ENCODE measurements at regions not wholly inside any gene's neighbourhood (a gene's known extent, or its start where the extent isn't known, plus 50 kb on each side); places are given as distances from the start of the nearest gene placed in this dataset.

DNA sequence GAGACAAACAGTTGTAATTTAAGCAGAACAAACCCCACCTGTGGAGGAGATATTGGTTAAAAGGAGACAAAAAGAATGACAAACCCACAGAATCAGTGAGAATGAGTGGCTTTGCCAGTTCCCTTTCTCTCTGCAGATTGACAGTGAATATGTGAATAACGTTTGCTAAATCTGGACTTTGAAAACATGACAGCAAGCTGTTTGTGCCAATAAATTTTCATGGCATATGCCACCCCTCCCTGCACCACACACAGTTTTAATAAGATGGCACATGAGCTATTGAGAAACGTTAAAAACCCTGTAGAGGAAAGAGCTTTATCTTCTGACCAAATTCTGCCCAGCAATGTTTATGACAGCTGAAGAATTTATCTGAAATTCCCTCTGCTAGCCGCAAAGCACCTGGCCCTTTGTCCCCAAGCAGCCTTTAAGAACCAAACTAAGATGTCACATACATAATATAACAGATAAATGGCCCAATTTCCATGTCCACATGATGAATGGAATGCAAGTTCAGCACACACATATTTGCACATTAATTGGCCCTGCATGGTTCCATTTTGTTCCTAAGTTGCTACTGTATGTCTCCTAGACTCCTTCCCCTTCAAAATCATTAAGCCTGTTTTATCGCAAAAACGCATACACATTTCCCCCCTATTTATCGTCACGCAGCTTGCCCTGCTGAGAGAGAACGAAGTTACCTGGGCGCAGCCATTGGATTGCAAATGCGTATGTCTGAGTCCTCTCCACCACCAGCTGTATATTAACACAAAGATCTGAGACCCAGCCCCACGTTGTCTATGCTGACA is 773.5 kb upstream of the EEF2KMT start:
- no peak for DNase-seq

DNA sequence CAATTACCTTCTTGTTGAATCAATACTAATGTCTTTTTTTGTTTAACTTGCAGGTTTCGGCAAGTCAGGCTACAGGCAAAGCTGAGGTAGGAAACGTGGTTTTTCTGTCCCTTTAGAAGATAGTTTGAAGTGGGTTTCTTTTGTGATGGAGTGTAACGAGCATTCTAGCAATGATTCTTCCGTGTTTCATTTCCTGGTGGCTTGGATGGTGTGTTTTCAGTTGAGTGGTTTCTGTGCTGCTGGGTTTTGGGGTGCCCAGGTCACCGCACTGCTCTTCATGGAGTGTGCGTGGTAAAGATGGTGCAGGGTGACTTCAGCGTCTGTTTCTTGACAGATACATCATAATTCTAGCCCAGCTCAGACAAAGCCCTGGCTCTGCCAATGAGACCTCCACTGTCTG is 769.7 kb upstream of the EEF2KMT start:
- no peak for DNase-seq

DNA sequence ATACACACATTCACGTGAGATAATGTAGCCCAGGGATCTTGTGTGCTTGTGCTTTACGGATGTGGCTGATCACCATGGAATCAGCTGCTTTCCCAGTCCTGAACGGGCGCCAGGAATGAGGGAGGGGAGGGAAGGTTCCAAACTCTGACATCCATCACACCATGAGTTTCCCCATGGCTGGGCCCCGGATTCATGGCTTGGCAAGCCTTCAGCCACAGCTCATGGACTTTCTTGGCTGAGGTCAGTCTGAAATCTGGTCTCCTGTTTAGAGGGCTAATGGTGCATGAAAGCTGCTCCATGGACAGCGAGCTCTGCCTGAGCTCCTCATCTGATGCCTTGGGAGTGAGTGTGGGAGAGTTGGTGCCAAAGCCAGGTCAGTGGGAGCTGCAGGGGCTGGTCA is 767.6 kb upstream of the EEF2KMT start:
- no peak for DNase-seq

DNA sequence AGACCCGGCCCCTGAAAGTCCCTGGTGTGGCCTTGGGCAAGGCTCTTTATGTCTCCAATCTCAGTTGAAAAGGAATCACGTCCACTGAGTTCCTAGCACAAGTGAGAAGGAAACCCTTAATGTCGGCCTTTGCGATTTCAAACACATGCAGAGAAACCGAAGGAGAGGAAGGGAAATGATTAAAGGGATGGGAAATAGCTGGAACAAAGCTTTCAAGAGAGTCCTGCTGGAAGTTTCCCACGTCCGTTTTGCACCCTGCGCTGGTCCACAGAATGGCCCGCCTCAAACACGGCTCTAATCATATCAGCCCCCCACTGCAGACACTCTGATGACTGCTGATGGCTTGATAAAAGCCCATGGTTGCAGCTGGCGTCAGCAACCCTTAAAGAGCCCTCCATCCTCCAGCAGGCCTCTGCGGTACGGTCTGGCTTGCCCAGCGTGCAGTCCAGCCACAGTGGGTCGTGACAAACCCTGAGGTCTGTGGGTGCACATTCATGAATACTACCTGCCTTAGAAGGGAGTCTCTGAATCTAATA is 765.5 kb upstream of the EEF2KMT start:
- no peak for DNase-seq

DNA sequence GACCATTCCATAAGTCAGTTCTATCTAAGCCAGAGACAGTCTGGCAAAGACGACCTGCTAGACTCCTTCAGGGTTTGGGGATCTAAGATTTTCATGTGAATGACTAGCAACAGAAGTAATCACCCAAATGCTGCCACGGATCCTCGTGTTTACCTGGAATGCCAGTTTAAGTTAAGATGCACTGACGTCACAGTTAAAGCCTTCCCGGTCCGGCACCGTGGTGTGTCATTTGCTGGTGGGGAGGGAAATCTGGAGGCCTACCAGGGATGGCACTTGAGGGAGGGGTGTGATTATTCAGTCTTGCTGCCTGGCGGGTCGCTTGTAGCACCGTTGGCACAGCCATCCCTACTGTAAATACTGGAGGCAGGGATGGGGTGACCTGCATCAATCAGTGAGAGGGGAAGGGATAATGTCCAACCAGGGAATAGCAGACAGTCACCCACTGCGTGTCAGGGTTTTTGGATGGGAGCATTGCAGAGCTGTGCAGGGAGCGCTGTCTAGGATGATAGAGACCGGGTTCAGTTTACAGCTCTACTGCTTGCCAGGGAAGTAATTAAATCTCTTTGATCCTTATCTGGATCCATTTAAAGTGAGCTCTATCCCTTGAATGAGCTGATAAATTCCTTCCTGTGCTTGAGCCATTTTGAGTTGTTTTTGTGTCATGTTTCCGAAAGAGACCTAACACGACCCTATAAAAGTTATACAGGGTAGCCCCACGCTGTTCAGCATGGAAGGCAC is 764.7 kb upstream of the EEF2KMT start:
- DNase-seq = no peak

DNA sequence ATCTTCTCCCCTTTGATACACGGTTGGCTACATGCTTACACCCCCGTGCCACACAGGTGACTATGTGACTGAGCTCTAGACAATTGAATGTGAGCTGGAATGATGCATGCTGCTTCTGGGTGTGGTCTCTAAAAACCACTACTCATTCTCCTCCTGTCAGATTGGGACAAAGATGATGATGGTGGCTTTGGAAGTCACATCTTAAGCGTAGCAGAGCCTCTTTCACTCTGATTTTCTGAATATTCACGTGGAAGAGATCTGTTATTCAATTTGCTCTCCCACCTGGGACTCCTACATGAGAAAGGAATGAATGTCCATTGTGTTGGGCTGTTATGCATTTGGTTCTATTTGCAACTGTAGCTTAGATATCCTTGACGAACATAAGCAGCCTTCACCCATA is 763.6 kb upstream of the EEF2KMT start:
- no peak for DNase-seq

DNA sequence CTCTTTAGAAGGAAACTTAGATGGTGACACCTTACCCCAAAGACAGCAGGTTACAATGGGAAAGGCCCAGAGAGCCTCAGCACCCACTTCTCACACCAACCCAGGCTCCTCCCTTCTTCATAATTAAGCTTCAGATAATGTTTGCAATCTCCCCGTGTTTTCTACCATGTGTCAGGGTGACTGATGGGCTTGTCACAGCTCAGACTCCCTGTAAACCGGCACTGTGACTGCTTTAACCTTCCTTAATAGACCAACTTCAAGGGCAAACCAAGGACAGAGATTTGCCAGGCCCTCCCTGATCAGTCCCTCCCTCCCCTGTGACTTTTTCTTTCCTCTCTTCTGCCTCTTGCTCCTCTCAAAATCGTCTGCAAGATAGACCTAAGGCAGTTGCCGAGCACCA is 760.6 kb upstream of the EEF2KMT start:
- no peak for DNase-seq

DNA sequence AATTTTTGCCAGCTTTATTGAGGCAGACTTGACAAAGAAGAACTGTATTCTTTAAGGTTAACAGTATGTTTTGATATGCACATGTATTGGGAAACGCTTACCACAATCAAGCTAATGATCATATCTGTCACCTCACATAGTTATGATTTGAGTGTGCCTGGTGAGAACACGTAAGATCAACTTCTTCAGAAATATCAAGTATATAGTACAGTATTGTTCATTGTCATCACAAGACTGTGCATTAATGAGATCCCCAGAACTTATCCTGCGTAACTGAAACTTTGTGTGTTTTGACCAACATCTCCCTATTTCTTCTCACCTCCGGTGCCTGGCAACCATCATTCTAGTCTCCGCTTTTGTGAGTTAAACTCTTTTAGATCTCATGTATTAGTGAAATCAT is 756.4 kb upstream of the EEF2KMT start:
- peak; percentile 28 for DNase-seq

DNA sequence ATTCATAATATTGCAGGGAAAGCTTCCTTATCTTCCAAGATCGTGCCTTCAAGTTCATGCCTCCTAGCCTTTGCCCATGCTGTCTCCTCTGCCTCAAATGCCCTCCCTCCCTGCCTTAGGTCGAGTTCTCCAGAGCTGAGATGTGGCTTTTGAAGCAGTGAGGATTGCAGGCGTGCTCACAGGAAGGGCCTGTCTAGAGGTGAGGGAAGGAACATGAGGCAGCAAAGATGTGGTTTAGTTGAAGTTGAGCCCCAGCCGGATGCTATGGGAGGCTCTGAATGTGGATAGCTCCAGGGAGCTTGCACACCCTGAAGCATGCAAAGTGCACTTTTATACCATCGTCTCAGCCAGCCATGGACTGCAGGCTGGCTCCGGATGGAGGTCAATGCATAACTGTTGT is 754.6 kb upstream of the EEF2KMT start:
- DNase-seq = no peak

DNA sequence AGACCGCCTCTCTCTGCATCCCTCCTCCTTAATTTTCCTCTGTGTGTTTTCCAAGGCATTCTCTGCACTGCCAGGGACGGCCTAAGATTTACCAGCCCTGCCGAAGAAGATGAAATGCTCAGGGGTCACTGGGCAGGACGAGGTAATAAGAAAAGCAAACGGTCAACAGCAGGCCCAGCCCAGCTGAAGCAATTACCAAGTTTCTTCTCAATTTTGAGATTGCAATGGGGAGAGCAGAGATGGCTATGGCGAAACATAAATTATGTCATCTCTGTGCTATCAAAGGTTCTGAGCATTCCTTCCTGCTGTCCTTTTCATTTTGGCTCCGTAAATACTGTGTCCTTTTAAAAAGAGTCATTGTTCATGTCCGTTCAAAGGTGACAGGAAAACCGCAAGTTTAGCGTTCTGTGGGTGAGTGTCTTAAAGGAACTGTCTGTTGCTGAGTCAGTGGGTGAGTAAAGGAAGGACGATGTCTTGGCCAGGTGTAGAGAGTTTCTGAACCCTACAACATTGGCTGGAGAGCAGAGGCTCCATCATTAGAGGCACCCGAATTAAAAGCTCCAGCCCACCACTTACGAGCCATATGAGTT is 753.9 kb upstream of the EEF2KMT start:
- DNase-seq = no peak

DNA sequence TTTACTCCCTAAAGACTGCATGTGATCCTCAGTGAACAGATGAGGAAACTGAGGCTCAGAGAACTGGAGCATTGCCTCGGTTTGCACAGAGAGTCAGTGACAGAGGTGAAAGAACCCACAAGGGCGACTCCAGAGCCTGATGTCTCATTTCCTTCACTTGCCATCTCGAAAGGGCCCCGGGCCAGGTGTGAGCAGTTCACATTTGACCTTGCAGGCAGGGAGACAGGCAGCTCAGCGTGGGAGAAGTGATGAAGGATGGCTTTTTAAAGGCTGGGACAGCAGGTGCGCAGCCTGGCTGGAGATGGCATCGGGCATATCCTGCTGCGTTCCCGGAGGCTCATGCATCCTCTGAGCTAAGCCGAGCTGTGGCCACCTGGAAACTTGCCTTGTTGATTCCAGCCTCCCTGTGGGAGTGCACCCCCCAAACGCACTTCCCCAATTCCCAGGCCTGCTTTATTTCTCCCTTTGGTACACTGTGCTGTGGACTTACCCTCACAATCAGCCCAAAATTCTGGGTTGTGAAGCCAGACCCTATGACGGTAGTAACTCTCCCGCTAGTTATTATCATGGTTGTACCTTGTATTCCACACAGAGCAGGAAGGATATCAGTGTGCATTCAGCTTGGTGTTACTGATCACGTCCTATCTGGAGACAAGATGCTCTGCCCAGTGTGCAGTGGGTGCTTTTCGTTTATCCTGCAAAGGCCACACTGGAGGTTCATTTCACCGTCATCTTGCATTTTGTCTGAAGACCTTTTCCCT is 753.2 kb upstream of the EEF2KMT start:
- DNase-seq = no peak

DNA sequence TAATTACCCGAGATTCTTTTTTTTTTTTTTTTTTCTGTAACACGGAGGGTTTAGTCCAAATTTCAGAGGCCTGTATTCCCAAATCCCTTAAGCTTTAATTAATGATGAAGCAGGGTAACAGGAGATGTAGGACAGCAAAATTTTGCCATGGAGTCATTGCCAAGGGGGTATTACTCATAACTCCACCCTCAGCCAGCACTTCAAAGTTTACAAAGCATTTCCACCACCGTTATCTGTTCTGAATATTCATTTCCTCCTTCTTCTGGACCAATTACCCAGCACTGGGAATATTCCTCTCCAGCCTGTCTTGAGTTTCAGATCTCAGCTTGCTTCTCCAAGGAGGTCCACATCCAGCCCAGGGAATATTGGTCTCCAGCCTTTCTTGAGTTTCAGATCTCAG is 747.5 kb upstream of the EEF2KMT start:
- no peak for DNase-seq

DNA sequence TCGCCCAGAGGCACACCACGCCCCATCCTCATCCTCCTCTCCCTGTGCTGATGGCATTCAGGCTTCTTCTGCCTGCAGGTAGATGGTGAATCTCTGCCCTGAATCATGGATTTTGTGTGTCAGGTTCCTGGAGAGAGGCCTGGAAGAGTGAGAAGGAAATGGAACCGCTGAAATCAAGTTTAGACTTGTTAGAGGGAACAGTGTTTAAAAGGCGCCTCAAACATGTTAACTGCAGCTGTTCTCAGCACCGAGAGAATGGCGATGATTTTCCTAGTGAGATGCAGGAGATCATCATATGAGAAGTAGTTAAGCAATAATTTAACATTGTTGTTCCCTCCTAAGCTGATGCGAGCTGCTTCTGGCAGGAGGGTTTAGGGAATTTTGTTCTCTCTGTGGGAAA is 744.4 kb upstream of the EEF2KMT start:
- no peak for DNase-seq

DNA sequence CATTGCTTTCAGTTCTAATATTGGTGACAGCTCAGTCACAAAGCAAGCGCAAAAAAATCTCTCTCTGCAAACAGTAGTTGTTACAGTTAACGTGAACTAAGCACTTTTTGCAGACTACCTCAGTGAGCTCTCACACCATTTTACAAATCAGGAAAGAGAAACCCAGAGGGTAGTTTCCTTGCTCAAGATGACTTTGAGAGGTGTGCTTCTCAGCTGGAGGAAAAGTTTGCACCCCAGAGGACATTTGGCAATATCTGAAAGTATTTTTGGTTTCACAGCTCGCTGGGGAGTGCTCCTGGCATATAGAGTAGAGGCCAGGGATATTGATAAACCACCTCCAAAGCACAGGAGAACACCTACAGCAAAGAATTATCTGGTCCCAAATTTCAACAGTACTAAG is 741.1 kb upstream of the EEF2KMT start:
- DNase-seq = no peak

DNA sequence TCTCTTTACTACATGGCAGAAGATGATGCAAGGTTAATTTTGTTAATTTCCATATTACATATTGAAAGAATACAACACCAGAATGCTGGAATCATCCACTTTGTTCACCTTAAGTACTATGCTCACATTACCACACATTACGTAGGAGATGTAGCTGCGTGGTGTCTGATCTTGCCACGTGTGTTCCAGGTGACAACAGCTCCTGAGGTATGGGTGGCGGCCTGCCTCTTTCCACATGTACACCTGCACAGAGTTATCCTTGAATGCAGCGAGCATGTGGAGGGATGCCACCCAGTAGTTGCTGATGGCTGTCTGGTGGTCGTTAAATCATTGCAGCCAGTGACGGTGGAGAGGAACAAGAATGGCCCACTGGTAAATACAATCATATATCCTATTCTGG is 740.5 kb upstream of the EEF2KMT start:
- DNase-seq = no peak

DNA sequence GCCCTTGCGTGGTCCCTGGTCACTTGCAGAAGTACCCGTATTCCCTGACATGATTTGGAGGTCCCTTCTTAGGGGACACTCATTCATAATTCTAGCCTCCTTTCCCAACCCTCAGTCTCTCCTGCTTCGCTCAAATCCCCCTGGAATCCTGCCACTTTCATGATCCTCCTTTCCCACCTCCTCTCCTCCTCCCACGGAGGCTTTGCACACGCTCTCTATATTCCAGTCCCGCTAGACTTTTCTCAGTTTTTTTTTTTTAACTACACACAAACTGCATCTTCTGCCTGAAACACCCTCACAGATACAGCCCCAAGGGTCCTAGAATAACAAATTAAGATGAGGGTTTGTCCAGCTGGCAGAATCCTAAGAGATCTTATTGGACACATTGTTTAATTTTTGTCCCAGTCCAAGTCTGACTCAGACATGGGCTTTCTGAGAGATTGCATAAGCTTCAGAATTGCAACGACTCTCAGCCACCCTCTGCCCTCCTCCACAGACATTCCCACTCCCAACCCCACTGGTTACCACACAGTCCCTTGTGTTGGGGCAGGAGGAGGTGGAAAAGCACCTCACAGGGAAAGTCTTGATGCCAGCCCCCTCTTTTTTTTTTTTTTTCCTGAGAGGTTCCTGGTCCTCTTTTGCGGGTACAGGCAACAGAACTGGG is 739.5 kb upstream of the EEF2KMT start:
- DNase-seq = no peak

DNA sequence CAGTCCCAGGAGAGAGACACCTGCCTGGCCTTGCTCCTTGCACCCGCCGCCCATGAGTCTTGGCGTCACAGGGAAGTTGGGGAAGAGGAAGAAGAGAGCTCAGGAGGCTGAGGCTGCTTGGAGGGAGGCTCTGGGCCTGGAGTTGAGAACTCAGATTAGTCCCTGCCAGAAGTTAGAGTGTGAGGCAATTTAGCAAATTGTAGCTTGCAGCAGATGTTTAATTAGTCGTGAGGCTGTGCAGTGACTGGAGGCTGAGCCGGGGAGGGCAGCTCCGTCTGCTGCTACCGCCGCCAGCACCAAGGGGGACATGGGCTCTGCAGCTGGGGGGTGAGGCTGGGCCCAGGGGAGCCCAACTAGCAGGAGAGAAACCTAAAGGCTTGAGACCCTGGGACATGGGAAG is 738.3 kb upstream of the EEF2KMT start:
- DNase-seq = no peak

DNA sequence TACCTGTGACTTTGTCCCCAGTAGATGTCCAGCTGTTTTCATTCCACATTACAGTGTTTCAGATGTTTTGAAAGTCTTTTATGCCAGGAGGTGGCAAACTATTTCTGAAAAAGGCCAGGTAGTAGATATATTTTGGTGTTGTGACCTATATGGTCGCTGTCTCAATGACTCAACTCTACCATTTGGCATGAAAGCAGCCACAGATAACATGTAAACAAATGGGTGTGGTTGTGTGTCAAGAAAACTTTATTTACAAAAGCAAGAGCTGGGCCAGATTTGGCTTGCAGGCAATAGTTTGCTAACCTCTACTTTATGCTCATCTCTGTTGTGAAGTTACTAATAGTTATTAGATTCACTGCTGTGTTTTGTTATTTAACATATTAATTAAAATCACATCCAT is 728.7 kb upstream of the EEF2KMT start:
- DNase-seq = no peak

DNA sequence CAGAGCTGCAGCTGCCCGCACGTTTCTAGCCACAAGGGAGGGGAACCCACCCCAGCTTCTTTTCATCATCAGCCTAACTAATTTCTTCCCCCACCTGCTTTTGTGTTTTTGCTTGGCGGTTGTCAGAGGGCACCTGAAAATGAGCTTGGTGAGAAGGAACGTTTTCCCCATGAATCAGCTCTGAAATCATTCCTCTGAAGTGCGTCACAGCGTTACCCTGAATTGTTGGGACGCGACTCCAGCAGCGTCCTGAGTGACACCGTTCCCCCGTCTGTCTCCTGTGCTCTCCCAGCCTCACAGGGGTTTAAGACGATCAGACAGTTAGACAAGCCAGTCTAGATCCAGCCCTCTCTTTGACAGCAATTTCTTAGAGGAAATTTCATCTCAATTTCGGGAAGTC is 722.9 kb upstream of the EEF2KMT start:
- no peak for DNase-seq

DNA sequence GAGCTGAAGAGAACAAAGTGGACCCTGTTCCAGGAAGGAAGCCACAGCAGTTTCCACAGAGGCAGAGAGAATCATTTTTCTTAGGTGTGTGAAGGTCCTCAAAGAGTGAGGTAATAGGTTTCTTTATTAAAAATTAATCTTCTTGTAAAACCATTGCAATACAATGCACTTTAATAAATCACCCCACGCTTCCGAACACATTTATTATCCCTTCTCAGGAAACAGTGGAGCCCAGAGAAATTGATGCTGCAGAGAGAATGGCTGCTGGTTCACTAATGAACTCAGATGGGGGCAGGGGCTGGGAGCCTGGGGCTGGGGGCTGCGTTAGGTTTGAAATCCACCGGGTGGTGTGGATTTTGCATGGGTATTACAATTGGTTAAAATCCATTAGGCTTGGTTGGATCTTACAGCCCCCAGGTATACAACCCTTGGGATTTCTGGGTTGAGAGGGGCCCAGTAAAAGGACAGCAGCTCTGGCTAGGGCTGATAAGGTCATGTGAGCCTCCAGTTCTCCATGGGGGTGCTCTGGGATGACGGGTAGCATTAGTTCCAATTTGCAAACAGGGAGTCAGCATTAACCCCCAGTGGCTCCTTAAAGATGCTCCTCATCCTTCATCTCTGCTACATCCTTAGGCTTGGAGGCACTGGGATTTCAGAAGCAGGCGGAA is 718.1 kb upstream of the EEF2KMT start:
- DNase-seq = no peak

DNA sequence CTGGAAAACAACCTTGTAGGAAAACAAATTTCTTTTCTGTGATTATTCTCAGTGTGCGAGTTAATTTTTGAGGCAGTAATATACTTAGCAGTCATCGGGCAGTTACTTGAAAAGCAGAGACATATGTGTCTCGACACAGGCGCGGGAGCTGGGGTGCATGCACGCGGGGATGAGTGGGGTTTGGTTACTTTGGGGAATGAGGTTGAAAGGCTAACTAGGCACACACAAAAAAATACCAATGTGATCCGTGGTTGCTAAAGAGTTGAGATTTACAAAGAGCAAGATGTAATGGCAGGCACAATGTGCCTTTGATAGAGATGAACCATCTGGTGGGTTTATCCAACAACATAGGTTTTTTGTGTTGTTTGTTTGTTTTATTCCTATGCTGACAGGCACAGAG is 703.8 kb upstream of the EEF2KMT start:
- no peak for DNase-seq

DNA sequence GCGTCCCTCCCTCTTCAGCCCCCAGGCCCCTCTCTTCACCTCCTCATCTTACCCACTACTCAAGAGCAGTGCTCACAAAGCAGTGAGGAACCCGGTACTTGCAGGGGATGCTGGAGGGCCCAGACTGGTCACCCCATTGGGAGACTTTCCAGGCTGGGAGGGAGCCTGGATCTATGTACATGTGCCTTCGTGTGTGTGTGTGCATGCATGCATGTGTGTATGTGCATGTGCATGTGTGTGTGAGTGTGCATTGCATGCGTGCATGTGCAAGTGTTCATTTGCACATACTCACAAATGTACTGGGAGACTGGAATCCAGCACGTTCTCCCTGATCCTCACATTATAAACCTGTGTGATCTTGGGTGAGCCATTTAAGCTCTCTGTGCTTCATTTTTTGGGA is 696.0 kb upstream of the EEF2KMT start:
- no peak for DNase-seq

Data from activated CD4-positive, alpha-beta T cell treated with anti-CD3 and anti-CD28 coated beads, Interleukin-2, Interleukin-6, amounts not matched to agents 100 ng/mL and 50 ng/mL, durations not matched to agents 16 hours and 8 hours (primary cell).